Dedifferentiated amniotic fluid mesenchymal stem cell (primary cell): ENCODE measurements at regions not wholly inside any gene's neighbourhood (a gene's known extent, or its start where the extent isn't known, plus 50 kb on each side); places are given as distances from the start of the nearest gene placed in this dataset.
A peak's percentile ranks its signal among the peaks of the same experiment; 100 is the strongest.
"Not testable (repeated sequence)": the region's sequence is repeated elsewhere in the genome, so short reads cannot be mapped to it uniquely, and the experiment has no call there.

Experiments
- DNase-seq: peaks from one replicate; pipeline ENCODE4 v3.0.0-alpha.2; 2016; ENCODE audit errors: extremely low spot score

DNA sequence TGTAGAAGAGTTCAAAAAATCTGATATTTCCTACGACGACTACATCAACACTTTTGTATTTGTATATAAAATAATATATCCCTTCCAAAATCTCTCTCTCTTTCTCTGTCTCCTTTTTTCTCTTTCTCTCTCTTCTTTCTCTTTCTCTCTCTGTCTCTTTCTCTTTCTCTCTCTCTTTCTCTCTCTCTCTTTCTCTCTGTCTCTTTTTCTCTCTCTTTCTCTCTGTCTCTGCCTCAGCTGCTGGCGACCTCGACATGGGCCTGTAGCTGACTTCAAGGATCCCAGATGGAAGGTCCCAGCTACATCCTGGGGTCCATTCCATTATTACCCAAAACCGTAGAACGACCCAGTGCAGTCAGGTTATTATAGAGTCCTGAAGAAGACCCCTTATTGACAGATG is 90.0 kb downstream of the CD24 start:
- no peak for DNase-seq

DNA sequence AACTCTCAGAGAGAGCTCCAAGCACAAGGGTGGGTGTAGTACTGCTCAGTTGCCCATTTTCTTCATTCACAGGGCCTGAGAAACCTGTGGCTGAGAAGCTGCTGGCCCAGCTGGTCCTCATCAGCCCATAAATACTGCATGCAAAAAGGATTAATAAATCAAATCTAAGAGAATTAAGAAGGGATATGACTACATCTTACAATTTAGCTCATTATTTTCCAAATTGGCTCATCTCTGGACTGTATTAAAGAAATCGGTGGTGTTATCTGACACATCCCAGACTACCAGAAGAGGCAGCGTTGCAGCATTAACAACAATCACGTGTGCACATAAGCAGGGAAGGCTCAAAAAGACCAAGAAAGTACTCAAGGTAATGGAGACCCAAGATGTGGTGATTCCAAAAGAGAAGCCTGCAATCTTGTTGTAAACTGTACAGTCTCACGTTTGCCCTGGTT is 90.7 kb downstream of the CD24 start:
- DNase-seq, result no peak

DNA sequence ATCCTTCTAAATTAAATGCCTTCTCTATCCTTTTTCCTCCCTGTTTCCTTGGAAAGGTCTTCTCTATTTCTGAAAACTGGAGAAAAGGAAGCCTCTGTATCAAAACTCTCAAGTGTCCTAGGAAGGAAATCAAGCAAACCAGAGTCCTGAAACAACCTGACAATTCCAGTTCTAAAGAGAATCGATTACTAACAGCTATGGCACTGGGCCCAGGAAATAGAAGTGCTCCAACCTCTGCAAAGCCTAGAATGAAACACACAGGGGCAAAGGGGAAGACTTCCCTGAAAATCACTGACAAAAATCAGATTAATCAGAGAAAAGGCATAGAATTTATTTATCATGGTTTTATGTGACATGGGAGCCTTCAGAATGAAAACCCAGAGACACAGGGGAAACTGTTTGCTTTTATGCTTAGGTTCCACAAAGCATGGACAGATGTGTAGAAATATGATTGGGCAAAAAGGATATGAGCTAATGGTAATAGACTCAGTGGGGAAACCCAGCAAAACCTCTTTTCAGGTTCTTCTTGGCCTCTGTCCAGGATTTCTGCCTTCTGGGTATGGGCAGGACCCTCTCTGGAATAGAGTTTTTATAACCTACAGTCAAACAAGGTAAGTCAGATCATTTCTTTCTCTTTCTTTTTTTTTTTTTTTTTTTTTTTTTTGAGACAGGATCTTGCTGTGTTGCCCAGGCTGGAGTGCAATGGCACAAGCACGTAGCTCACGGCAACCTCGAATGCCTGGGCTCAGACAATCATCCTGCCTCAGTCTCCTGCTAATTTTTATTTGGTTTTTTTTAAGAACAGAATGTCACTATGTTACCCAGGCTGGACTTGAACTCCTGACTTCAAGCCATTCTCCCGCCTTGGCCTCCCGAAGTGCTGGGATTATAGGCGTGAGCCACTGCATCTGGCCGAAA is 91.7 kb downstream of the CD24 start:
- DNase-seq, result no peak

DNA sequence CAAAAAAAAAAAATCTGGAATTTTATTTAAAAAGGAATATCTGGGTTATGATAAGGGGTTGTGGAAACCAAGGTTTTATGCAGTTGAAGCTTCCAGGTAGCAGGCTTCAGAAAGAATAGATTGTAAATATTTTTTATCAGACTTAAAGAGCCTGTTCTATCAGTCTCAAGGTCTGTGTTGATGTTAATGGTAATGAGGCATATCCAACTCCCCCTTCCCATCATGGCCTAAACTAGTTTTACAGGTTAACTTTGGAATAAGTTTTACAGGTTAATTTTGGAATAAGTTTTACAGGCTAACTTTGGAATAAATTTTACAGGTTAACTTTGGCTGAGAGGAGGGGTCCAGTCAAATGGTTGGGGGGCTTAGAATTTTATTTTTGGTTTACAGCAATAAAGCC is 92.4 kb downstream of the CD24 start:
- no peak for DNase-seq

DNA sequence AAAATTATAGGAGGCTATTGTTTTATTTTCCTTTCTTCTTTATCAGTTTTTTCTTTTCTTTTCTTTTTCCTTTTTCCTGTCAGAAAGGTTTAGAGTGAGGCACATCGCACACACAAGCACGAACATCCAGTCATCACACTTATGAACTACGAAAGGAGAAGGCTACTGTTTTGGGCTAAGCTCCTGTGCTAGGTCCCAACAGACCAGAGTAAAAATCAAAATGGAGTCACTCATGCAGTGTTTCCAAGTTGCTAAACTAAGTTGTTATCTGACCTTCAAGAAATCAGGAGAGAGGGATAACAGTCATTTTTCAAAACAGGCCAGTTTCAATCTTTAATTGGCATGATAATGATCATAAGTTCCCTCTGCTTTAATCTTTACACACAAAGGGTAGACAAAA is 93.6 kb downstream of the CD24 start:
- DNase-seq, result no peak

DNA sequence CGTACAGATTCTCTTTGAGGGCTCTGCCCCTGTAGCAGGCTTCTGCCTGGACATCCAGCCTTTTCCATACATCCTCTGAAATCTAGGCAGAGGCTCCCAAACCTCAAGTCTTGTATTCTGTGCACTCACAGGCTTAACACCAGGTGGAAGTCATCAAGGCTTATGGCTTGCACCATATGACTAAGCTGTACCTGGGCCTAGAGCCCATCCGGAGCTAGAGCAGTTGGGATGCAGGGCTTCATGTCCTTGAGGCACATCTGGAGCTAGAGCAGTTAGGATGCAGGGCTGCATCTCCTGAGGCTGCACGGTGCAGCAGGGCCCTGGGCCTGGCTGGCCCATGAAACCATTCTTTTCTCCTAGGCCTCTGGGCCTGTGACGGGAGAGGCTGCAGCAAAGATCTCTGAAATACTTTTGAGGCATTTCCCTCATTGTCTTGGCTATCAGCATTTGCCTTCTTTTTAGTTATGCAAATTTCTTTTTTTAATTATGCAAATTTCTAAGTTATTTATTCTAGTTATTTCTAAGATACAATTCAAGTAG is 98.7 kb downstream of the CD24 start:
- DNase-seq, result no peak

DNA sequence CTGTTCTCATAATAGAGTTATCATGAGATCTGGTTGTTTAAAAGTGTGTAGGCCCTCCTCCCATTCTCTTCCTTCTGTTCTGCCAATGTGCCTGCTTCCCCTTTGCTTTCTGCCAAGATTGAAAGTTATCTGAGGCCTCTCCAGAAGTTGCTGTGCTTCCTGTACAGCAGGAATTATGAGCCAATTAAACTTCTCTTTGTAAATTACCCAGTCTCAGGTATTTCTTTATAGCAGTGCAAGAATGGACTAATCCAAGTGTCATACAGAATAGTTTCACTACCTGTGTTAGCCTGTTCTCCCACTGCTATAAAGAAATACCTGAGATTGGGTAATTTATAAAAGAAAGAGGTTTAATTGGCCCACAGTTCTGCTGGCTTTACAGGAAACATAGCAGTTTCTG is 100.0 kb downstream of the CD24 start:
- DNase-seq, result no peak

DNA sequence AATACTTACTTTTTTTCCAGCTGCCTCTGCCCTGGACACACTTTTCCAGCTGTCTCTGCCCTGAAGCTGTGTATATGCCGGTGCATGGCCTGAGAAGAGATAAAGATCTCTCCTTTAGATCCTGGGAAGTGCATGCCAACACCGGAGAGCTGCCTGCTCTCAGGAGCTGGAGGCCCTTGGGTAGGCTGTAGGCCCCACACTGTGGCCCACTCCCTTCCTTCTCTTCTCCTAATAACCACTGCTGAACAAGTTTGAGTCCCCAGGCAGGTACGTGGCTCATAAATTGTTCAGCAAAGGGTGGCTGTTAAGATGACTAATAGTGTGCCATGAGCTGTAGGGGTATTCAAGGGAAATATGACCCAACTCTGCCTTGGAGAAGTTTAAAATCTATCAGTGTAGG is 102.5 kb downstream of the CD24 start:
- no peak for DNase-seq

DNA sequence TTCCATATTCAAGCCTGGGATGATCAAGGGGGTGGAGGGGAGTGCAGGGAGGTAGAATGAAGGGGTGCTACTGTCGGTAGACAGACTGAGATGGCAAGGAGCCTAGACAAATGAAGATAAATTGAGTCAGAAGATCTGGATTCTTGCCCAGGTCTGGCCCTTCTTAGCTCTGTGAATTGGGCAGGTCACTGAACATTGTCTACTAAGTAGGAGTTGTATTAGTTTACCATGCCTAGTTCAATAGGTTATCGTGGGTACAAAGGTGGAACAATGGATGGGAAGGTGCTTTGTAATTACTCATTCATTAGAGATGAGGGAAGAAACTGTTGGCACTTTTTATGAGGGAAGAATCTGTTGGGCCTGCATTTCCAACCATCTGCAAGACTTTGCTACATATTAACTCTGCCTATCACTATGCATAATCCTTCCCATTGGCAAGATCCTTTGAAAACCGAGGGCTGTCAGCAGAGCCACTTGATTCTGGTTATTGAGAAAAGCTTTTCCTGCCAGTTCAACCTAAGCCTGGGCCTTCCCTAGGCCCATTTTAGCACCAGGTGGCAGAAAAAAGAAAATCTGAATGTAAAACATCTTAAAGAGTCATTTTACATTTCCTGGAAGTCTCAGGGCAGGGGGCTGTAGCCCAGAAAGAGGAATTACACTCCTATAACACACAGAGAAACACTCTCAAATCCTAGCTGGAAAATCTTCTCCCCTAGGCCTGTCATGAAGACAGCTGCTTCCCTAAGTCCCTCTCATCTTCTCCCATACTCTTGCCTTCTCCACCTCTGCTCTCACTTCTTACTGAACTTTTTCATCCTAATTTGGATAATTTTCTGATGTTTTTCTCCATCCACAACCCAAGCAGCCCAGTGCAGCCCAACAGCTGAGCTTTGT is 103.5 kb downstream of the CD24 start:
- no peak for DNase-seq

DNA sequence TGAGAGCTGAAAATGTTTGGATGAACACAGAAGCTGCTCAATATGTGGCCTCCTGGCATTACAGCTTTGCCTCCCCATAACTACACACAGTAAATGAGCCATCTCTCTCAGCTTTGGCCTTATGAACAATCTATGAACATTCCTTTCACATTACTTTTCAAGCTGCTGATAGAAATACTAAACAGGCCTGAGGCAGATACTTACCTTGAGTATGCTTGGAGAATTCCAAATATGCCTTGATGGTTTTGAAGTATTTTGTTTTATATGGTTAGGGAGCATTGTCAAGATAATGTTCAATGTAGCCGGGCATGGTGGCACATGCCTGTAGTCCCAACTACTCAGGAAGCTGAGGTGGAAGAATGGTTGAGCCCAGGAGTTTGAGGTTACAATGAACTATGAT is 104.5 kb downstream of the CD24 start:
- DNase-seq, result peak; percentile 44

DNA sequence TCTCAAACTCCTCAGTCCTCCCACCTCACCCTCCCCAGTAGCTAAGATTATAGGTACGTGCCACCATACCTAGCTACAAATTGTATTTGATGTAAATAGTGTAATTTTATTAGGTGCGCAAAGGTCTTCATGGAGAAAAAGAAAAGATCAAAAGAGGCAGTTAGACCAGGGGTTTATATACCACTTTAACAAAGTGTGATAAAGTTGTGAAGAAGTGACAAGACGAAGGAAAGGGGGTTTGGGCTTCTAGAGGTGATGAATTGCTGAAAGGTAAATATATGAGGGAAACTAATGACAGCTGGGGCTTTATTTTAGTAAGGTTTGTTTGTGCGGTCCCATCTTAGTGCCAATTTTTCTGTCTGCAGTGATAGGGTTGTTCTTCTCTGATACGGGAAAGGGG is 105.3 kb downstream of the CD24 start:
- DNase-seq, result no peak

DNA sequence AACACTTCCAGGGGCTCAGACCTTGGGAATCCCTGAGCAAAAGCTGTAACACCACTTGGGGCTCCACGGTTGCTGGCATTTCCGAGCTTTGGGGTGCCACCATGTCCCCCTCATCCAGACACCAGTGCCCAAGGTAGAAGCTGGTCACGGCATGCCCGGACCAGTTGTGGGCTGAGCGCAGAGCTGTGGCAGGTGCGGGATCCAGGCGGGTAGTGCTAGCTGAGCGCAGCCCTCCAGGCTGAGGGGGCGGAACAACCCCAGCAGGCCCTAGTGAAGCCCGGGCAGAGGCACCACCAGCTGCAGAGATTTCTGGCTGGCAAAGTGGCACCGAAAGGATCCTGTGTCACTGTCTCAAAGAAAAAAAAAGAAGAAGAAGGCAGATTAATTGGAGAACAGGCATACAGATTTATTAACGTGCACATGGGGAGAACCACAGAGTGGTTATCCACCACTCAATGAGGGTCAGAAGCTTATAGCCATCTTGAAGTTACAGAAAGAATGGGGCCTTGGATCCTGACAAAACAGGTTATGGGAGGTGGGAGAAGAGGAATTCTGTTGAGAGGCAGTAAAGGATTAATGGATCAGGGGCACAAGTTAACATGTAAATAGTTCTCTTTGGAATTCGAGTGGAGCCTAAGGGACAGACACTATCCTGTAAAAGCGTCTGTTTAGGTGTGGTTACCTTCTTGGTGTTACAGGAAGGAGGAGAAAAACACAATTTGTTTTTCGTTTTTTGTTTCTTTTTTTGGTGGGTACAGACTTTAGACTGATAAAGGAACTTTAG is 107.5 kb downstream of the CD24 start:
- DNase-seq, result no peak

DNA sequence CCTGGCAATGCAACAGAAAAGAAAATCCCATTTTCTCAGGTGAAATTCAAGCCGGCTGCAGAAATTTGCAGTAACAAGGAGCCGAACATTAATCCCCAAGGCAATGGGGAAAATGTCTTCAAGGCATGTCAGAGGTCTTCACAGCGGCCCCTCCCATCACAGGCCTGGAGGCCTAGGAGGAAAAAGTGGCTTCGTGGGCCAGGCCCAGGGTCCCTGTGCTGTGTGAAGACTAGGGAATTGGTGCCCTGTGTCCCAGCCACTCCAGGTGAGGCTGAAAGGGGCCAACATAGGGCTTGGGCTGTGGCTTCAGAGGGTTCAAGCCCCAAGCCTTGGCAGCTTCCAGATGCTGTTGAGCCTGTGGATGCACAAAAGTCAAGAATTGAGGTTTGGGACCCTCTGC is 111.7 kb downstream of the CD24 start:
- no peak for DNase-seq

DNA sequence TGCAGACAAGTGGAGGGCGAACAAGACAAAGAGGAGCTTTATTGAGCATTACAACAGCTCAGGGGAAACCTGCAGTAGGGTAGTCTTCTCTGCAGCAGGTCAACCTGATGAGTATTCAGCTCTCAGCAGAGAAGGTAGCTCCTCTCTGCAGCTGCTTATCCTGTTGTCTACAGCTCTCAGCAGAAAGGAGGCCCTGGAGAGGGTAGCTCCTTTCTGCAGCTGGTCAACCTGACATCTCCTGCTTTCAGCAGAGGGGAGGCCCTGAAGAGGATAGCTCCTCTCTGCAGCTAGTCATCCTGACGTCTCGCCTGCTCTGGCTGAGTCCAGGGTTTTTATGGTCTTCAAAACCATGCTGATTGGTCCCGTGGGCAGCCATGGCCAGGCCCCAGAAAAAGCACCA is 113.6 kb downstream of the CD24 start:
- no peak for DNase-seq

DNA sequence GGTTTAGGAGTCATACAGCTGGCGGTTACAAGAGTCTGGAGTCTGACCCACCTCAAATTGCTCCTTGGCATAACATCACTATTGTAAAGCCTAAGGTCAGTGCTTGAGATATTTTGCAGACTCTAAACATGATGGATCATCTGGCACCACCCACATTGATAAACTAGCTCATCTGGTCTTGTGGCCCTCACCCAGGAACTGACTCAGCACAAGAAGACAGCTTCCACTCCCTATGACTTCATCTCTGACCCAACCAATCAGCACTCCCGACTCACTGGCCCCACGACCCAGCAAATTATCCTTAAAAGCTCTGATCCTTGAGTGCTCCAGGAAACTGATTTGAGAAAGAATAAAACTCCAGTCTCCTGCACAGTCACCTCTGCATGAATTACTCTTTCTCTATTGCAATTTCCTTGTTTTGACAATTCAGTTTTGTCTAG is 115.9 kb downstream of the CD24 start:
- DNase-seq, result no peak

DNA sequence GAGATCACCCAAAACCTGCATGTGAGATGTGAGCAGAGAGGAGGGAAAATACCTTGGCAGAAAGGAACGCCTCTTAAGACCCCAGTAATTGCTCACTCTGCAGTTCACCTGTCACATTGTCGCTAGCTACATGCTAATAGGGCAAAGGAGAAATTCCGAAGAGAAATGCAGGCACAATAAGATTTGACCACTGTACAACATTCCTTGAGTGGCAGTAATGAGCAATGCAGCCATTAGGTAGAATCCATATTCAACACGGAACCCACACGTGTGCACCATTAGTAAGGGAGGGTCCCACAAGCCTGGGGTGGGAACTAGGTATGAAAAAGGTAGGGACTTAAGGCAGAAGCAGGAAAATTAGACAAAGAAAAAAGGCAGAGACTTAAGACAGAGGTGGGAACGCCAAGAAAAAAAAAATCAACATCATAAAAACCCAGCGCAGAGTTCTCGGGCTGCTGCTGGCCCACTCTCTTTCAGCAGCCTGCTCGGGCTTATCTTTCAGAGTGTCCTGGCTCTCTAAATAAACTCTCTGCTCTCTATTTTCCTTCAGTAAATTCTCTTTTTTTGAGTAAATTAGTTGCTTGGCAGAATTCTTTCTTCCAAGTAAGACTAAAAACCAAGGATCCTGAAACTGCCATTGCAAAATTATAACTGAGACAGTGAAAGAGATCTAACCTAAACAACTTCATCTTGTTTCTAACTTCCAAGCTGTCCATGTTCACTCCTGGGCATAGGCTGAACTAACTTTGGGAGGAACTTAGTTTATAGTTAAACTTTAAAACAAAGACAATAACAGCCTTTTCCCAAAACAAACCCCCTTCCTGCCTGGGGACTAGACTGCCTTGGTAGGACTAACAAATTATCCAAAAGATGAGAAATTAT is 116.5 kb downstream of the CD24 start:
- no peak for DNase-seq

DNA sequence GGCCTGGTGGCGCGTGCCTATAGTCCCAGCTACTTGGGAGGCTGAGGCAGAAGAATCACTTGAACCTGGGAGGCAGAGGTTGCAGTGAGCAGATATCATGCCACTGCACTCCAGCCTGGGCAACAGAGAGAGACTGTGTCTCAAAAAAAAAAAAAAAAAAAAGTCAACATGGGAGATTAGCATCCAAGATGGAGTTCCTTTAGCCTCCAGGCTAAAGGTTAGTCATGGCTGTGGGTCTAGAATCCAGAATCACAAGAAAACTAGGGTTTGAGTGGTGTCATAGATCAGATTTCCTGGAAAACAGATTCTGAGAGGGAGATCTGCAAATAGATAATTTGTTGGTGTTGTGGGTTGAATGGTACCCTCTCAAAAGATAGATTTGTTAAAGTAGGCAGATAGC is 117.2 kb downstream of the CD24 start:
- not testable (repeated sequence) for DNase-seq

DNA sequence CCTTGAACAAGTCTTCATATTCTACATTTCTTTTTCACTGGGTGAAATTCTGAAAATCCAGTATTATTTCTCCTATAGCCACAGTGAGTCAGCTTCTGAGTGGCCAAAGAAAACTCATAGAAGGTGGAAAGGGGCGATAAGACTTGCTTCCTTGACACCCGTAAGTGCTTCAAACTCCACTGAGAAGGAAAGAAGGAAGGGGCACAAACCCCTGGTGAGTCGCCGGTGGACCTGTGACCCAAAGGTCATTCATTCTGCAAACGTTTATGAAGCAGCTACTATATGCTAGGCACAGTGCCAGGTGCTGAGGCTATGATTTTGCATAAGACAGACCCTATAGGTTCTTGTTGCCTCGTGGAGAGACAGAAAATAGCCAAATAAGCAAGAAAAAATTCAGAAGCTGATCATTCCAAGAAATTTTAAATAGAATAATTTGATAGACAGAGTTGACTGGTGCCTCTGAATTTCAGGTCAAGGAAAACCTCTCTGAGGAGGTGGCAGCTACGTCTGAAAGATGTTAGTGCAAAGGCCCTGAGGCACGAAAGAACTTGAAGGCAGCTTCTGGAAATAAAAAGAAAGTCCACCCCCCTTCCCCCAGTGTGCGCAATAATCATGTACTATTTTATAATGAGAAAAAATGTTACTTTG is 118.2 kb downstream of the CD24 start:
- DNase-seq, result no peak

DNA sequence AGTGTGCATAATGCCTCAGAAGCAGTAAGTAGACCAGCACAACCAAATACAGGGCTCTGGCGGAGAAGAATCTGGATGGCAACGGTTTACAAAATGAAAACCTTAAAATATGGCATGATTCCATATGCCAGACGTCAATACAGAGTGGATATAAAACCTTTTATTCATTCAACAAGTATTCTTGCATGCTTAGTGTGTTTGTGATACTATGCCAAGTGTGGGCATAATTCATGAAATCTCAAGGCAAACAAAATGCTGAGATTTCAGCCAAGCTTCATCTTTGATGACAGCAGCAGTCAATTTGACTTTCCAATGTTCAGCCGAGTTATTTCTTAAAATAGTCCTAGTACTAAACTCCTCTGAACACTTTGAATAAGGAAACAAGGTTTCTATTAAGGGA is 119.4 kb downstream of the CD24 start:
- no peak for DNase-seq

DNA sequence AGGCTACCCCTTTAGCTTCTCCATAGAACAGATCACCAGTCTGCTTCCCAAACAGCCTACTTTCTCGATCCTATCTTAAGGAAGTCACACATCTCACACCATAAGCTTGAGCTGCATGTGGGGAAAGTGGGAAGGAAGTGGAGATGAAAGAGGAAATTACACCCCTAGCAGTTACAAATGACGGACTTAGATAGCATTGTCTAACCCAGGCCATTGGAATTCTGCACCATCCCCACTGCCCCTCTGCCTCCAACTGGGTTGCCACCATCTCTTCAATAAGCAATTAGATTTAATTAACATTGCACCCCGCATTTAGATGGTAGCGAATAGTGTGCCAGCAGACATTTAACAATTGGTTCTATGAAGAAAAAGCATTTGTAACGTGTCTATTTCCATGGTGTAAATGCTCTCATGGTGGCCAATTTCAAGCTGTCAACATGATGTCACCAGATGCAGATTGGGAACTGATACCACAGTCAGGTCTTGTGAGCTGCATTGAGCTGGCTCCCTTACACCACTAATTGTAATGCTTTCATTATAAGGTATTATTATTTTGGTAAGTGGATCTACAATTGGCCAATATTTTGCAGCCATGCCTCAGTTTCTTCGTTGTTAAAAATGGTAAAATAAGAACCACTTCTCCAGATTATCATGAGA is 124.7 kb downstream of the CD24 start:
- DNase-seq, result no peak
